ENCODE measurements at regions not wholly inside any gene's neighbourhood (a gene's known extent, or its start where the extent isn't known, plus 50 kb on each side); places are given as distances from the start of the nearest gene placed in this dataset.

DNA sequence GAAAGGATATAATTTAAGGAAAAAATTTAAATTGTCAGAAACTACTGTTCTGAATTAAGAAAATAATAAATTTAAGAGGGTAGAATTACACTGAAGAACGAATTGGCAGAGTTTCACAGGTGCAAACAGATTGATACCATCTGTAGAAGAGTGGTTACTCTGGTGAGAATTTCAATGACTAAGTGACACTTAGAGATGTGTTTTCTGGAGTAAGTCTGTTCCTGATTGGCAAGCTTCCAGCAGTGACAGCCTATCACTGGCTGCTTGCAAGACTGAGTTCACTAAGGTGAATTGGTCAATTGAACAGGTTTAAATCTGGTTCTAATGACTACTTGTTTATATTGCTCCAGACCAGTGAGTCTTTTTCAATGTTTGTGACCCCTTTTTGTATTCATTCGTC, 838.2 kb upstream of the RGS18 start:
- WGBS, 2 donors: 51 to 77% methylated on average over 2 of the region's 2 CpGs
- H3K9me3 ChIP-seq: no peaks in the 10 kb centered on the region
- H3K27ac ChIP-seq: no peak overlapping the region
- H3K27me3 ChIP-seq: no peaks in the 10 kb centered on the region
- no peak for TF ChIP-seq EP300 (IDR thresholded peaks at IDR 0.05)
- no peak for TF ChIP-seq POLR2A (IDR thresholded peaks at IDR 0.05)
- no peak for TF ChIP-seq POLR2AphosphoS5 (IDR thresholded peaks at IDR 0.05)
- TF ChIP-seq, protein P1, sequence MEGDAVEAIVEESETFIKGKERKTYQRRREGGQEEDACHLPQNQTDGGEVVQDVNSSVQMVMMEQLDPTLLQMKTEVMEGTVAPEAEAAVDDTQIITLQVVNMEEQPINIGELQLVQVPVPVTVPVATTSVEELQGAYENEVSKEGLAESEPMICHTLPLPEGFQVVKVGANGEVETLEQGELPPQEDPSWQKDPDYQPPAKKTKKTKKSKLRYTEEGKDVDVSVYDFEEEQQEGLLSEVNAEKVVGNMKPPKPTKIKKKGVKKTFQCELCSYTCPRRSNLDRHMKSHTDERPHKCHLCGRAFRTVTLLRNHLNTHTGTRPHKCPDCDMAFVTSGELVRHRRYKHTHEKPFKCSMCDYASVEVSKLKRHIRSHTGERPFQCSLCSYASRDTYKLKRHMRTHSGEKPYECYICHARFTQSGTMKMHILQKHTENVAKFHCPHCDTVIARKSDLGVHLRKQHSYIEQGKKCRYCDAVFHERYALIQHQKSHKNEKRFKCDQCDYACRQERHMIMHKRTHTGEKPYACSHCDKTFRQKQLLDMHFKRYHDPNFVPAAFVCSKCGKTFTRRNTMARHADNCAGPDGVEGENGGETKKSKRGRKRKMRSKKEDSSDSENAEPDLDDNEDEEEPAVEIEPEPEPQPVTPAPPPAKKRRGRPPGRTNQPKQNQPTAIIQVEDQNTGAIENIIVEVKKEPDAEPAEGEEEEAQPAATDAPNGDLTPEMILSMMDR (IDR thresholded peaks at IDR 0.05): no peak
- no peaks in the 10 kb centered on the region for H3K36me3 ChIP-seq
- no peak overlapping the region for H3K4me3 ChIP-seq
- no peaks in the 10 kb centered on the region for H3K4me1 ChIP-seq
- intact Hi-C loops (cut with DNase I): no loop called here
- DNase-seq: no peak

DNA sequence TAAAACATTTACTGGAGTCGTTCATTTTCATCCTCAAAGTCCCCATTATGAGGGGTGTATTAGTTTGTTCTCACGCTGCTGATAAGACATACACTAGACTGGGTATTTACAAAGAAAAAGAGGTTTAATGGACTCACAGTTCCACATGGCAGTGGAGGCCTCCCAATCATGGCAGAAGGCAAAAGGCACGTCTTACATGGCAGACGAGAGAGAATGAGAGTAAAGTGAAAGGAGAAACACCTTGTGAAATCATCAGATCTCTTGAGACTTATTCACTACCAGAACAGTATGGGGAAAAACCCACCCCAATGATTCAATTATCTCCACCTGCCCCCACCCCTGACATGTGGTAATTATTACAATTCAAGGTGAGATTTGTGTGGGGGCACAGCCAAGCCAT, 830.4 kb upstream of the RGS18 start:
- H3K27me3 ChIP-seq: no peaks in the 10 kb centered on the region
- intact Hi-C loops (cut with DNase I): no loop called here
- WGBS, 2 donors: 69 to 84% methylated on average over 4 of the region's 4 CpGs

DNA sequence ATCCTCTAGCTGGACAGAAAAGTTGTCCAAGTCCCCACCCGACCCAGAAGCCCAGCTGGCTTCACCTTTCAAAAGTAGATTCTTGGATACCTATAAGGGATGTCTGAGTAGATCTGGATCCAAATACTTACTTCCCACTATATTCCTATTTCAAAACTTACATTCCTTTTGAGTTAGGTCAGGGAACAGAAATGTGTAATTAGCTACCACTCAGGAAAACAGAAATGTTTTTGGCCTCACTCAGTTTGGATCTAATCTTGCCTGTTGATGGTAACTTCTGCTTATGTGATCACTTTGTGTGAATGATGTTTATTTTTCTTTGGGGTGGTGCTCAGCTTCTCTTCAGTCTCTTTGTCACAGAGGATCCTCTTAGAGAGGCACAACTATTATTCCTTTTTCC, 814.4 kb upstream of the RGS18 start:
- Histone ChIP-seq H3K36me3 (no peaks in the 10 kb centered on the region), H3K4me3 (no peak overlapping the region), H3K9me3 (no peaks in the 10 kb centered on the region), H3K27me3 (no peaks in the 10 kb centered on the region), H3K4me1 (no peaks in the 10 kb centered on the region), H3K27ac (no peak overlapping the region)
- no peak for DNase-seq
- intact Hi-C loops (cut with DNase I): no loop called here
- no peak for TF ChIP-seq POLR2AphosphoS5 (IDR thresholded peaks at IDR 0.05)
- TF ChIP-seq, protein P1 (IDR thresholded peaks at IDR 0.05): no peak
- TF ChIP-seq EP300 (IDR thresholded peaks at IDR 0.05): no peak
- WGBS, 2 donors: 47 to 74% methylated on average over 1 of the region's 1 CpG

More for the DNA sequence above, 830.4 kb upstream of the RGS18 start:
- Histone ChIP-seq H3K36me3 (no peaks in the 10 kb centered on the region), H3K27ac (no peak overlapping the region), H3K9me3 (no peaks in the 10 kb centered on the region), H3K4me1 (no peaks in the 10 kb centered on the region), H3K4me3 (no peak overlapping the region)
- TF ChIP-seq POLR2AphosphoS5 (IDR thresholded peaks at IDR 0.05) (no peak), POLR2A (IDR thresholded peaks at IDR 0.05) (no peak), EP300 (IDR thresholded peaks at IDR 0.05) (no peak)
- TF ChIP-seq, protein P1 (IDR thresholded peaks at IDR 0.05): no peak
- no peak for DNase-seq

DNA sequence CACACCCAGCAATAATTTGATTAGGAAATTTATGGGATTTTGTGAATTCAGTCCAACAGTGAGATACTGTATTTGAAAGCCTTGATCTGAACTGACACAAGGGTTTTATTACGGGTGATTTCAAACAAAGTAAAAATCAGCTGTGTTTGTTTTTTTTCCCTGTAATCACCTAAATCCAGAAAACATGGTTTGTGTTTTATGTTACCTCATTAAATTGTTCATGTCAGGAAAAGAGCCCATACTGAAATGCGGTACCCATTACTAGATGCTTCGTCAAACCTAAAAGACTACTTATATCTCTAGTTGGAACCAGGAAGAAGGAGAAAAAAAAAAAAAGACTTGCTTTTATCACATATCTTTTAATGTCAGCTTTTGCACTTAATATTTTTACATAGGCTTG, 811.9 kb upstream of the RGS18 start:
- Histone ChIP-seq H3K27me3 (no peaks in the 10 kb centered on the region), H3K4me1 (no peaks in the 10 kb centered on the region), H3K36me3 (no peaks in the 10 kb centered on the region), H3K27ac (no peak overlapping the region), H3K4me3 (no peak overlapping the region), H3K9me3 (no peaks in the 10 kb centered on the region)
- intact Hi-C loops (cut with DNase I): no loop called here
- TF ChIP-seq POLR2A (IDR thresholded peaks at IDR 0.05): no peak
- TF ChIP-seq, protein P1 (IDR thresholded peaks at IDR 0.05): no peak
- no peak for TF ChIP-seq EP300 (IDR thresholded peaks at IDR 0.05)
- TF ChIP-seq POLR2AphosphoS5 (IDR thresholded peaks at IDR 0.05): no peak
- DNase-seq: no peak
- WGBS, 2 donors: 13 to 59% methylated on average over 3 of the region's 3 CpGs

DNA sequence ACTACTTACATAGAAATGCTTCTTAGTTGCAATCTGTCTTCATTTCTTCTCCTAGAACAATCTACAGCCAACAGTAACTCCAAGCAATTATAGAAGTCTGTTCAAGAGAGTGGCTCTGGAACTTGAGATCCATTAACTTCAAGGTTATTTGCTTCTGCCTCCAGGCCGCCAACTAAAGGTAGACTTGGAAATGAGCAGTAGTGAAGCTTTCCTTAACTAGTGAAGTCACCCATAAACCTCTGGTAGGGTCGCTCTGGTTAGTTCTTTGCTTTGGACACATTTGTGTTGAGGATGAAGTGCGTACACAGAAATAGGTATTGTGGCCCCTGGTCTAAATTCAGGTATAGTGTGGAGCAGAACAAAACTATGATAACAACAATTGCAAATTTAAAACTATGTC, 809.9 kb upstream of the RGS18 start:
- H3K9me3 ChIP-seq: no peaks in the 10 kb centered on the region
- no peaks in the 10 kb centered on the region for H3K27me3 ChIP-seq
- intact Hi-C loops (cut with DNase I): no loop called here
- no peak for DNase-seq
- H3K4me1 ChIP-seq: no peaks in the 10 kb centered on the region
- H3K36me3 ChIP-seq: no peaks in the 10 kb centered on the region
- WGBS, 2 donors: 85 to 91% methylated on average over 3 of the region's 3 CpGs
- H3K27ac ChIP-seq: no peak overlapping the region
- no peak overlapping the region for H3K4me3 ChIP-seq
- TF ChIP-seq POLR2AphosphoS5 (IDR thresholded peaks at IDR 0.05) (no peak), POLR2A (IDR thresholded peaks at IDR 0.05) (no peak), EP300 (IDR thresholded peaks at IDR 0.05) (no peak)
- TF ChIP-seq, protein P1 (IDR thresholded peaks at IDR 0.05): no peak
